Lower lobe of right lung (tissue), 2 donors: ENCODE measurements at regions not wholly inside any gene's neighbourhood (a gene's known extent, or its start where the extent isn't known, plus 50 kb on each side); places are given as distances from the start of the nearest gene placed in this dataset.

Experiments used
- ATAC-seq, 2 donors: fragments of 200-7000 bp; cut with Tn5 transposase; one replicate each; pipeline ENCODE4 v1.9.1; 2020 to 2022; ENCODE audit warnings: mild to moderate bottlenecking in 2 of 2, moderate library complexity in 2 of 2
- DNase-seq: peaks from one replicate; pipeline ENCODE4 v3.0.0-alpha.2; 2020
- H3K27ac ChIP-seq: fragments of 200-600 bp; one replicate; pipeline ENCODE4 v1.8.0; 2022
- H3K27me3 ChIP-seq: fragments of 200-600 bp; one replicate; pipeline ENCODE4 v1.8.0; 2022; ENCODE audit warnings: low read depth
- H3K36me3 ChIP-seq: fragments of 200-600 bp; one replicate; pipeline ENCODE4 v1.8.0; 2022; ENCODE audit warnings: mild to moderate bottlenecking
- H3K4me1 ChIP-seq: fragments of 200-600 bp; one replicate; pipeline ENCODE4 v1.8.0; 2022
- H3K4me3 ChIP-seq: fragments of 200-600 bp; one replicate; pipeline ENCODE4 v1.8.0; 2022; ENCODE audit warnings: mild to moderate bottlenecking
- H3K9me3 ChIP-seq: fragments of 200-600 bp; one replicate; pipeline ENCODE4 v1.8.0; 2022
- CTCF ChIP-seq: fragments of 200-600 bp; IDR thresholded peaks from one replicate; pipeline ENCODE4 v1.8.0; 2022; ENCODE audit warnings: antibody characterized with exemption, mild to moderate bottlenecking
- intact Hi-C: fragments of 100-400 bp; cut with DNase I; formaldehyde crosslinking; loops from one replicate; pipeline ENCODE4 v1.11.0; 2022
- donor health status: DM: no; HTN: yes; CAD: no; lungs with severe emphysema.

- ATAC-seq (no peak), DNase-seq (no peak)
- TF ChIP-seq CTCF: no peak
- intact Hi-C loops: no loop called here
- Histone ChIP-seq H3K36me3 (no peaks in the 10 kb centered on the region), H3K4me1 (no peaks in the 10 kb centered on the region), H3K4me3 (no peak overlapping the region), H3K27ac (no peak overlapping the region), H3K9me3 (no peaks in the 10 kb centered on the region), H3K27me3 (peaks cover 5% of the 10 kb centered on the region)
These were observed 253.4 kb downstream of the SOD2 start for GRCh38 chr6:159439651-159440050.

GRCh38 chr6:159438106-159438505 lies 254.9 kb downstream of the SOD2 start:
- Histone ChIP-seq H3K4me3 (no peak overlapping the region), H3K4me1 (no peaks in the 10 kb centered on the region), H3K27ac (no peak overlapping the region), H3K27me3 (peaks cover 5% of the 10 kb centered on the region), H3K36me3 (no peaks in the 10 kb centered on the region), H3K9me3 (peaks cover 7% of the 10 kb centered on the region)
- ATAC-seq (no peak), DNase-seq (no peak)
- intact Hi-C loops: no loop called here
- TF ChIP-seq CTCF: no peak

GRCh38 chr6:159436581-159436980 lies 256.5 kb downstream of the SOD2 start:
- ATAC-seq (no peak), DNase-seq (no peak)
- peaks cover 11% of the 10 kb centered on the region for H3K9me3 ChIP-seq
- TF ChIP-seq CTCF: no peak
- no peak overlapping the region for H3K4me3 ChIP-seq
- intact Hi-C loops: no loop called here
- no peak overlapping the region for H3K27ac ChIP-seq
- H3K4me1 ChIP-seq: no peaks in the 10 kb centered on the region
- H3K36me3 ChIP-seq: no peaks in the 10 kb centered on the region
- peaks cover 5% of the 10 kb centered on the region for H3K27me3 ChIP-seq

GRCh38 chr6:159435701-159436100 lies 257.3 kb downstream of the SOD2 start:
- no peaks in the 10 kb centered on the region for H3K4me1 ChIP-seq
- no peaks in the 10 kb centered on the region for H3K36me3 ChIP-seq
- H3K4me3 ChIP-seq: no peak overlapping the region
- no peak overlapping the region for H3K27ac ChIP-seq
- DNase-seq (no peak), ATAC-seq (no peak)
- intact Hi-C loops: no loop called here
- H3K27me3 ChIP-seq: peaks cover 5% of the 10 kb centered on the region
- peaks cover 11% of the 10 kb centered on the region for H3K9me3 ChIP-seq
- no peak for TF ChIP-seq CTCF

GRCh38 chr6:159434410-159434809 lies 258.6 kb downstream of the SOD2 start:
- no peak for ATAC-seq
- Histone ChIP-seq H3K9me3 (peaks cover 11% of the 10 kb centered on the region), H3K27ac (no peak overlapping the region), H3K27me3 (peaks cover 5% of the 10 kb centered on the region), H3K4me1 (no peaks in the 10 kb centered on the region), H3K4me3 (no peak overlapping the region), H3K36me3 (no peaks in the 10 kb centered on the region)
- TF ChIP-seq CTCF: no peak
- intact Hi-C loops: no loop called here
- DNase-seq: no peak

GRCh38 chr6:159433550-159433949 lies 259.5 kb downstream of the SOD2 start:
- H3K36me3 ChIP-seq: no peaks in the 10 kb centered on the region
- no peak overlapping the region for H3K4me3 ChIP-seq
- ATAC-seq: no peak
- TF ChIP-seq CTCF: no peak
- H3K4me1 ChIP-seq: no peaks in the 10 kb centered on the region
- peaks cover 5% of the 10 kb centered on the region for H3K27me3 ChIP-seq
- intact Hi-C loops: no loop called here
- H3K9me3 ChIP-seq: peaks cover 11% of the 10 kb centered on the region
- H3K27ac ChIP-seq: no peak overlapping the region
- no peak for DNase-seq
